Natural killer cell (primary cell): ENCODE measurements at regions not wholly inside any gene's neighbourhood (a gene's known extent, or its start where the extent isn't known, plus 50 kb on each side); places are given as distances from the start of the nearest gene placed in this dataset.
"Not testable (repeated sequence)": the region's sequence is repeated elsewhere in the genome, so short reads cannot be mapped to it uniquely, and the experiment has no call there.

Experiments used
- ATAC-seq, 3 donors: fragments of 150-1000 bp in 2 of 3; fragments of 200-7000 bp in 1 of 3; cut with Tn5 transposase; 1 replicate in 1 of 3; 2 replicates in 2 of 3; pipeline ENCODE4 v1.10.0; 2021; ENCODE audit warnings: mild to moderate bottlenecking in 2 of 3, moderate library complexity in 2 of 3
- DNase-seq, 2 donors: peaks; one replicate each; pipeline versions ENCODE4 v3.0.0 to v3.0.0-alpha.2; 2013 to 2021; ENCODE audit warnings: mixed read lengths in 1 of 2
- H3K27ac ChIP-seq: one replicate; pipeline ENCODE4 v1.5.1; 2013; ENCODE audit warnings: mild to moderate bottlenecking, low read length
- H3K27me3 ChIP-seq: one replicate; pipeline ENCODE4 v1.6.1; 2013; ENCODE audit warnings: low read length; ENCODE audit not compliant: control insufficient read depth, insufficient read depth
- H3K36me3 ChIP-seq: one replicate; pipeline ENCODE4 v1.6.1; 2013; ENCODE audit warnings: low read length; ENCODE audit not compliant: control insufficient read depth, insufficient read depth
- H3K4me1 ChIP-seq: one replicate; pipeline ENCODE4 v1.6.1; 2013; ENCODE audit warnings: low read length; ENCODE audit not compliant: control insufficient read depth, insufficient read depth
- H3K4me3 ChIP-seq: one replicate; pipeline ENCODE4 v1.5.1; 2013; ENCODE audit warnings: low read length
- H3K9me3 ChIP-seq: one replicate; pipeline ENCODE4 v1.6.1; 2013; ENCODE audit warnings: low read length; ENCODE audit not compliant: control insufficient read depth, insufficient read depth
- H3K27ac Mint-ChIP-seq, 2 donors: one replicate each; pipeline ENCODE4 v1.8.0; 2022; ENCODE audit warnings: mild to moderate bottlenecking in 2 of 2, mixed read lengths in 2 of 2, moderate library complexity in 1 of 2
- H3K27me3 Mint-ChIP-seq, 2 donors: one replicate each; pipeline ENCODE4 v1.8.0; 2022; ENCODE audit warnings: low read depth in 2 of 2, mixed read lengths in 2 of 2
- H3K36me3 Mint-ChIP-seq: one replicate; pipeline ENCODE4 v1.8.0; 2022; ENCODE audit warnings: mixed read lengths
- H3K4me1 Mint-ChIP-seq, 2 donors: one replicate each; pipeline ENCODE4 v1.8.0; 2022; ENCODE audit warnings: mixed read lengths in 2 of 2
- H3K4me3 Mint-ChIP-seq: one replicate; pipeline ENCODE4 v1.8.0; 2022; ENCODE audit warnings: mild to moderate bottlenecking, moderate library complexity, mixed read lengths
- H3K9me3 Mint-ChIP-seq, 2 donors: one replicate each; pipeline ENCODE4 v1.8.0; 2022; ENCODE audit warnings: mixed read lengths in 2 of 2
- WGBS: methylation state at CpG from one replicate; pipeline ENCODE4 v1.1.7; 2013; ENCODE audit warnings: missing lambda C conversion rate; ENCODE audit not compliant: insufficient coverage; 5-methylcytosine and 5-hydroxymethylcytosine counted together
- intact Hi-C: fragments of 100-400 bp; cut with micrococcal nuclease; formaldehyde crosslinking; loops from one replicate; pipeline ENCODE4 v1.14.2; 2022
- TF ChIP-seq, protein P1 (sequence below): fragments of 200-600 bp; IDR thresholded peaks from one replicate; pipeline ENCODE4 v1.8.0; 2022; ENCODE audit warnings: antibody characterized with exemption

DNA sequence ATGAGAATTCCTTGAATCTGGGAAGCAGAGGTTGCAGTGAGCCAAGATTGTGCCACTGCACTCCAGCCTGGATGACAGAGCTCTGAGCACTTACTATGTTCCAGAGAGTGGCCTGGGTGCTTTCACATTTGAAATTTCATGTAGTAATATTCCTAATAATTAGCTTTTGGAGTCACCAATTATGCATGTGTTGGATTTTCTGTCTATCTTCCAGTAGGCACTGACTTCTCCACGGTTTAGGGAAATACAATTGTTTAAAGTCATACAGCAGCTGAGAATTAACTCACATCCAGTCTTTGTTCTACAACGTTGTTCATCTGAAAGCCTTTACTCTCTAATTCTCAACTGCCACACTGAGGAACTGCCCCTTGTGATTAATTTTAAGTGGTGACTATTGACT, 150.2 kb downstream of the CSNK2A3 start:
- WGBS, result 70% methylated on average over 1 of the region's 2 CpGs
- Mint-ChIP-seq H3K4me3 (no peak overlapping the region), H3K4me1 (no peaks in the 10 kb centered on the region), H3K27ac (no peak overlapping the region), H3K9me3 (peaks cover 0 to 3% of the 10 kb centered on the region in 2 donors), H3K36me3 (no peaks in the 10 kb centered on the region), H3K27me3 (peaks cover 21 to 43% of the 10 kb centered on the region in 2 donors)
- TF ChIP-seq, protein P1, sequence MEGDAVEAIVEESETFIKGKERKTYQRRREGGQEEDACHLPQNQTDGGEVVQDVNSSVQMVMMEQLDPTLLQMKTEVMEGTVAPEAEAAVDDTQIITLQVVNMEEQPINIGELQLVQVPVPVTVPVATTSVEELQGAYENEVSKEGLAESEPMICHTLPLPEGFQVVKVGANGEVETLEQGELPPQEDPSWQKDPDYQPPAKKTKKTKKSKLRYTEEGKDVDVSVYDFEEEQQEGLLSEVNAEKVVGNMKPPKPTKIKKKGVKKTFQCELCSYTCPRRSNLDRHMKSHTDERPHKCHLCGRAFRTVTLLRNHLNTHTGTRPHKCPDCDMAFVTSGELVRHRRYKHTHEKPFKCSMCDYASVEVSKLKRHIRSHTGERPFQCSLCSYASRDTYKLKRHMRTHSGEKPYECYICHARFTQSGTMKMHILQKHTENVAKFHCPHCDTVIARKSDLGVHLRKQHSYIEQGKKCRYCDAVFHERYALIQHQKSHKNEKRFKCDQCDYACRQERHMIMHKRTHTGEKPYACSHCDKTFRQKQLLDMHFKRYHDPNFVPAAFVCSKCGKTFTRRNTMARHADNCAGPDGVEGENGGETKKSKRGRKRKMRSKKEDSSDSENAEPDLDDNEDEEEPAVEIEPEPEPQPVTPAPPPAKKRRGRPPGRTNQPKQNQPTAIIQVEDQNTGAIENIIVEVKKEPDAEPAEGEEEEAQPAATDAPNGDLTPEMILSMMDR, result no peak
- Histone ChIP-seq H3K4me1 (no peaks in the 10 kb centered on the region), H3K9me3 (no peaks in the 10 kb centered on the region), H3K27me3 (no peaks in the 10 kb centered on the region), H3K27ac (no peak overlapping the region), H3K4me3 (no peak overlapping the region), H3K36me3 (no peaks in the 10 kb centered on the region)
- intact Hi-C loops, result no loop called here
- DNase-seq, result no peak
- no peak for ATAC-seq

DNA sequence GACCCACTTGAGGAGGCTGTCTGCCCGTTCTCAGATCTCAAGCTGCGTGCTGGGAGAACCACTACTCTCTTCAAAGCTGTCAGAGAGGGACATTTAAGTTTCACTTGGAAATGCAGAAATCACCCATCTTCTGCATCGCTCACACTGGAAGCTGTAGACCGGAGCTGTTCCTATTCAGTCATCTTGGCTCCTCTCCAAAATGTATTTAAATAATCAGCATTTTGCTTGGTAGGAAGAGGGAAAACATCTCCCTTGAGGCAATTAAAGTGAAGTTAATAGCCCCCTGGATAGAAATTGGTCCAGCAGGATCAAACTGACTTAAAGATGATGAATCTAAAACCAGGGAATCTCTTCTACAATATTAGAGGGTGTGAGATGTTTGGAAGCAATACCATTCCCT, 151.7 kb downstream of the CSNK2A3 start:
- H3K36me3 ChIP-seq, intact Hi-C loops, H3K4me1 Mint-ChIP-seq, H3K36me3 Mint-ChIP-seq, H3K27me3 ChIP-seq, H3K27ac Mint-ChIP-seq, H3K9me3 ChIP-seq, H3K9me3 Mint-ChIP-seq, DNase-seq, H3K4me3 ChIP-seq, ATAC-seq, H3K27ac ChIP-seq, H3K4me1 ChIP-seq, H3K4me3 Mint-ChIP-seq: not testable (repeated sequence)
- WGBS, result 85% methylated on average over 3 of the region's 4 CpGs
- H3K27me3 Mint-ChIP-seq, result peaks cover 25 to 40% of the 10 kb centered on the region in 2 donors

DNA sequence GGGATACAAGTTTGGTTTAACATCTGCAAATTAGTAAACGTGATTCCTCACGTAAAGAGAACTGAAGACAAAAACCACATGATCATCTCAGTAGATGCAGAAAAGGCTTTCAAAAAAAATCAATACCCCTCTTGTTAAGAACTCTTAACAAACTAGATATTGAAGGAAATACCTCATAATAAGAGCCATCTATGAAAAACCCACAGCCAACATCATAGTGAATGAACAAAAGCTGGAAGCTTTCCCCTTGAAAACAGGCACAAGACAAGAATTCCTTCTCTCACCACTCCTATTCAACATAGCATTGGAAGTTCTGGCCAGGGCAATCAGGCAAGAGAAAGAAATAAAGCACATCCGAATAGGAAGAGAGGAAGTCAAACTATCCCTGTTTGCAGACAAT, 160.5 kb downstream of the CSNK2A3 start:
- Mint-ChIP-seq H3K9me3 (peaks cover 4 to 10% of the 10 kb centered on the region in 2 donors), H3K36me3 (peaks cover 28% of the 10 kb centered on the region), H3K27me3 (peaks cover 17 to 30% of the 10 kb centered on the region in 2 donors), H3K27ac (no peak overlapping the region), H3K4me1 (no peaks in the 10 kb centered on the region), H3K4me3 (no peak overlapping the region)
- intact Hi-C loops, result no loop called here
- TF ChIP-seq, protein P1, result no peak
- no peaks in the 10 kb centered on the region for H3K4me1 ChIP-seq
- H3K27me3 ChIP-seq, result no peaks in the 10 kb centered on the region
- H3K27ac ChIP-seq, result no peak overlapping the region
- ATAC-seq (no peak), DNase-seq (no peak)
- H3K4me3 ChIP-seq, result no peak overlapping the region
- H3K36me3 ChIP-seq, result no peaks in the 10 kb centered on the region
- no peaks in the 10 kb centered on the region for H3K9me3 ChIP-seq
- 80% methylated on average over 3 of the region's 3 CpGs for WGBS

DNA sequence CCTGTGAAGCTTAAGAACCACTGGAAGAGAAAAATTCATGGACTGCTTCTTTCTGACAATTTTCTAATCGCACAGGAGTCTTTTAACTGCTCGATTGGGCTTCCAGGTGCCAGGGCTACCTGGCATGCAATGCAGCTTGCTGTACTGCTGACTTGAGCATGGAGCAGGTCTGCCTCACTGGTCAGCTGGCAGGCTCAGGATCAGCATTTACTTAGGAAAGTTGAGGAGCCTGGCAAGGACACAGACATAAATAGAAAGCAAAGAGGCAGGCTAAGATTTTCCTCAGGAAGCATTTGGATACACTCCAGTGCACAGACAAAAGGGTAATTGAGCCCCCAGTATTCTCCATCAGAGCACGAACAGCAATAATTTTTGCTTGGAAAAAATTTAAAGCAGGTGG, 163.5 kb downstream of the CSNK2A3 start:
- Histone ChIP-seq H3K4me1 (no peaks in the 10 kb centered on the region), H3K27me3 (no peaks in the 10 kb centered on the region), H3K27ac (no peak overlapping the region), H3K9me3 (no peaks in the 10 kb centered on the region), H3K4me3 (no peak overlapping the region), H3K36me3 (no peaks in the 10 kb centered on the region)
- intact Hi-C loops, result no loop called here
- no peak overlapping the region for H3K27ac Mint-ChIP-seq
- no peak for ATAC-seq
- H3K9me3 Mint-ChIP-seq, result peaks cover 4 to 10% of the 10 kb centered on the region in 2 donors
- no peaks in the 10 kb centered on the region for H3K4me1 Mint-ChIP-seq
- 68% methylated on average over 3 of the region's 3 CpGs for WGBS
- H3K27me3 Mint-ChIP-seq, result peaks cover 22 to 38% of the 10 kb centered on the region in 2 donors
- H3K36me3 Mint-ChIP-seq, result peaks cover 28% of the 10 kb centered on the region
- no peak overlapping the region for H3K4me3 Mint-ChIP-seq
- DNase-seq, result no peak
- TF ChIP-seq, protein P1, result no peak
